Endothelial cell of umbilical vein (primary cell): ENCODE measurements at regions not wholly inside any gene's neighbourhood (a gene's known extent, or its start where the extent isn't known, plus 50 kb on each side); places are given as distances from the start of the nearest gene placed in this dataset.

Experiments used
- BruUV-seq: library from RNA; stranded (reverse); fragments of 400-500 nt; replicated peaks from 2 replicates; lab custom pipeline; 2021; lab: Mats Ljungman, UMichigan
- CTCF ChIA-PET: fragments of 300-600, 350-600 bp; sonication (Branson Sonifier 250); formaldehyde crosslinking; loops from one replicate; lab custom pipeline; 2021; ENCODE audit warnings: antibody characterized with exemption, inconsistent platforms; lab: Charles Lee
- POLR2A ChIA-PET: fragments of 300-600, 350-600 bp; sonication (Branson Sonifier 250); formaldehyde crosslinking; loops from one replicate; lab custom pipeline; 2021; ENCODE audit warnings: antibody characterized with exemption, inconsistent platforms; lab: Charles Lee
- DNase-seq: peaks from one replicate; pipeline ENCODE4 v3.0.0-alpha.2; 2011; ENCODE audit warnings: low read depth, low spot score
- FAIRE-seq: peaks from 2 replicates; lab custom pipeline; 2011; peaks lifted over from hg19 to GRCh38; lab: Jason Lieb, UNC
- H2AFZ ChIP-seq: 2 replicates; pipeline ENCODE4 v1.6.0; 2012; ENCODE audit warnings: low read depth, low read length, control low read depth, inconsistent platforms
- H3K27ac ChIP-seq: 2 replicates; pipeline ENCODE4 v1.5.1; 2011; ENCODE audit warnings: low read depth, mild to moderate bottlenecking, control low read depth, low read length, moderate library complexity; ENCODE audit not compliant: insufficient read depth
- H3K27me3 ChIP-seq, 2 experiments: 2 replicates each; pipeline versions ENCODE4 v1.6.0 to v1.6.1; 2011; ENCODE audit warnings: low read length in 2 of 2, mixed read lengths in 1 of 2; ENCODE audit not compliant: control insufficient read depth in 2 of 2, insufficient read depth in 2 of 2
- H3K36me3 ChIP-seq, 2 experiments: 2 replicates in 1 of 2; 3 replicates in 1 of 2; pipeline ENCODE4 v1.5.1; 2011; ENCODE audit warnings: low read length in 2 of 2, mild to moderate bottlenecking in 1 of 2, moderate library complexity in 1 of 2; ENCODE audit not compliant: control insufficient read depth in 2 of 2, insufficient read depth in 2 of 2; ENCODE audit errors: extremely low read depth in 1 of 2
- H3K4me1 ChIP-seq: 3 replicates; pipeline ENCODE4 v1.5.1; 2011; ENCODE audit warnings: mild to moderate bottlenecking, low read length; ENCODE audit not compliant: control insufficient read depth, insufficient read depth; ENCODE audit errors: extremely low read depth
- H3K4me2 ChIP-seq: 2 replicates; pipeline ENCODE4 v1.6.1; 2011; ENCODE audit warnings: low read length, control low read depth, mixed read lengths; ENCODE audit not compliant: insufficient read depth
- H3K4me3 ChIP-seq, 3 experiments: fragments of 200-600 bp in 1 of 3; sonication (generic), shearing (Covaris generic) in 1 of 3; replicated peaks in 1 of 3; 2 replicates each; pipeline ENCODE4 v1.5.1; 2011 to 2016; ENCODE audit warnings: control low read depth in 3 of 3, low read length in 3 of 3, mild to moderate bottlenecking in 2 of 3, inconsistent platforms in 1 of 3, low read depth in 1 of 3, moderate library complexity in 1 of 3; ENCODE audit not compliant: insufficient read depth in 1 of 3
- H3K79me2 ChIP-seq: 2 replicates; pipeline ENCODE4 v1.6.0; 2012; ENCODE audit warnings: low read length, inconsistent platforms; ENCODE audit not compliant: control insufficient read depth, insufficient read depth
- H3K9ac ChIP-seq: replicated peaks from 2 replicates; pipeline ENCODE3; 2011; ENCODE audit warnings: low read length, control low read depth; ENCODE audit not compliant: insufficient read depth; ENCODE audit errors: extremely low read depth
- H3K9me1 ChIP-seq: replicated peaks from 3 replicates; pipeline ENCODE4 v1.6.0; 2011; ENCODE audit warnings: mild to moderate bottlenecking, low read length; ENCODE audit not compliant: control insufficient read depth, insufficient read depth; ENCODE audit errors: extremely low read depth
- H3K9me3 ChIP-seq: replicated peaks from 2 replicates; pipeline ENCODE4 v1.5.1; 2012; ENCODE audit warnings: low read length, inconsistent platforms; ENCODE audit not compliant: control insufficient read depth, insufficient read depth
- H4K20me1 ChIP-seq: replicated peaks from 2 replicates; pipeline ENCODE3; 2011; ENCODE audit warnings: mild to moderate bottlenecking, low read length; ENCODE audit not compliant: control insufficient read depth, insufficient read depth; ENCODE audit errors: extremely low read depth
- EZH2 ChIP-seq: IDR thresholded peaks from 2 replicates; pipeline ENCODE4 v1.6.1; 2012; ENCODE audit warnings: borderline replicate concordance, low read depth, mild to moderate bottlenecking, moderate library complexity, low read length, inconsistent platforms; ENCODE audit not compliant: severe bottlenecking
- FOS ChIP-seq: IDR thresholded peaks from 2 replicates; pipeline ENCODE4 v1.6.1; 2011; ENCODE audit warnings: mild to moderate bottlenecking, low read length, moderate library complexity, borderline replicate concordance; ENCODE audit not compliant: insufficient read depth
- GATA2 ChIP-seq: IDR thresholded peaks from 2 replicates; pipeline ENCODE4 v1.7.0; 2011; ENCODE audit warnings: low read depth, mild to moderate bottlenecking, moderate library complexity, mixed read lengths, low read length; ENCODE audit not compliant: insufficient read length, insufficient read depth
- JUN ChIP-seq: IDR thresholded peaks from 2 replicates; pipeline ENCODE4 v1.6.1; 2011; ENCODE audit warnings: borderline replicate concordance, low read depth; ENCODE audit not compliant: insufficient read length, insufficient read depth
- MYC ChIP-seq: IDR thresholded peaks from one replicate; pipeline ENCODE4 v1.6.1; 2011; ENCODE audit warnings: mild to moderate bottlenecking, low read depth, low read length
- POLR2A ChIP-seq: IDR thresholded peaks from 2 replicates; pipeline ENCODE4 v1.6.1; 2012; ENCODE audit warnings: low read depth, mild to moderate bottlenecking, control low read depth, low read length
- POLR2AphosphoS5 ChIP-seq: IDR thresholded peaks from 2 replicates; pipeline ENCODE4 v1.6.1; 2012; ENCODE audit warnings: low read depth, mild to moderate bottlenecking, control low read depth, low read length, moderate library complexity; ENCODE audit not compliant: insufficient read depth
- dilution Hi-C: fragments of 300-500 bp; cut with MboI; formaldehyde crosslinking; loops from one replicate; pipeline ENCODE4 v1.15.0; 2019; ENCODE audit warnings: low sequenced_read_pairs; ENCODE audit not compliant: extremely low pct_ligation_motif_present
- intact Hi-C: fragments of 100-400 bp; cut with micrococcal nuclease; formaldehyde crosslinking; loops from one replicate; pipeline ENCODE4 v1.10.0; 2022
- TF ChIP-seq, protein P1 (sequence below): IDR thresholded peaks from 2 replicates; pipeline ENCODE4 v1.6.1; 2011; ENCODE audit not compliant: insufficient read depth, insufficient read length
- TF ChIP-seq, protein P2 (sequence below), 2 donors: IDR thresholded peaks; 1 replicate in 1 of 2; 2 replicates in 1 of 2; pipeline ENCODE4 v1.5.1; 2011; ENCODE audit warnings: low read length in 2 of 2, mild to moderate bottlenecking in 2 of 2, moderate library complexity in 2 of 2, control low read depth in 1 of 2, inconsistent platforms in 1 of 2, low read depth in 1 of 2; ENCODE audit not compliant: insufficient read depth in 1 of 2; ENCODE audit errors: extremely low read depth in 1 of 2

DNA sequence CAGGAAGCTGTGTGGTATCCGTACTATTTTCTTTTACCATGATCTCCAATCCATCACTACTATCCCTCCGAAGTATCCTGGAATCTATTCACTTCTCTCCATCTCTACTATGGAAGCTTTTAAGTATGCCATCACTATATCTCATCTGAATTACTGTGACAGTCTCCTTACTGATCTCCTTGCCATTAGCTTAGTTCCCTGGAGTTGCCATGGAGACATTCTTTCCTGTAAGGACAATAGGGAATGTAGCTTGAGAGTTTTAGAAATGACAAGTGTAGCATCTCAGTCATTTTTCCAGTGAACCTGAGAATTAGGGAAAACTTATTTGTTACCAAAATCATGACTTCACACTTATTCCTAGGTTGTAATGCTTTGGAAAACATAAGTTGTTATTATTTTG is 86.3 kb downstream of the HPGD start:
- dilution Hi-C loops, result no loop called here
- FAIRE-seq, result no peak
- H3K79me2 ChIP-seq, result no peaks in the 10 kb centered on the region

More for the DNA sequence above, 86.3 kb downstream of the HPGD start:
- Histone ChIP-seq H3K9me1 (no peaks in the 10 kb centered on the region), H2AFZ (no peak overlapping the region), H3K27me3 (no peaks in the 10 kb centered on the region), H3K4me1 (no peaks in the 10 kb centered on the region), H3K4me3 (no peak overlapping the region), H3K9me3 (peaks cover 2% of the 10 kb centered on the region), H3K4me2 (no peak overlapping the region), H4K20me1 (no peaks in the 10 kb centered on the region), H3K36me3 (no peaks in the 10 kb centered on the region), H3K9ac (no peak overlapping the region), H3K27ac (no peak overlapping the region)
- no TSS peak for BruUV-seq
- CTCF ChIA-PET, result no interaction called here
- no peak for TF ChIP-seq MYC
- TF ChIP-seq, protein P1, sequence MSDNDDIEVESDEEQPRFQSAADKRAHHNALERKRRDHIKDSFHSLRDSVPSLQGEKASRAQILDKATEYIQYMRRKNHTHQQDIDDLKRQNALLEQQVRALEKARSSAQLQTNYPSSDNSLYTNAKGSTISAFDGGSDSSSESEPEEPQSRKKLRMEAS, result no peak
- TF ChIP-seq POLR2AphosphoS5, result no peak
- TF ChIP-seq POLR2A, result no peak
- TF ChIP-seq FOS, result no peak
- TF ChIP-seq, protein P2, sequence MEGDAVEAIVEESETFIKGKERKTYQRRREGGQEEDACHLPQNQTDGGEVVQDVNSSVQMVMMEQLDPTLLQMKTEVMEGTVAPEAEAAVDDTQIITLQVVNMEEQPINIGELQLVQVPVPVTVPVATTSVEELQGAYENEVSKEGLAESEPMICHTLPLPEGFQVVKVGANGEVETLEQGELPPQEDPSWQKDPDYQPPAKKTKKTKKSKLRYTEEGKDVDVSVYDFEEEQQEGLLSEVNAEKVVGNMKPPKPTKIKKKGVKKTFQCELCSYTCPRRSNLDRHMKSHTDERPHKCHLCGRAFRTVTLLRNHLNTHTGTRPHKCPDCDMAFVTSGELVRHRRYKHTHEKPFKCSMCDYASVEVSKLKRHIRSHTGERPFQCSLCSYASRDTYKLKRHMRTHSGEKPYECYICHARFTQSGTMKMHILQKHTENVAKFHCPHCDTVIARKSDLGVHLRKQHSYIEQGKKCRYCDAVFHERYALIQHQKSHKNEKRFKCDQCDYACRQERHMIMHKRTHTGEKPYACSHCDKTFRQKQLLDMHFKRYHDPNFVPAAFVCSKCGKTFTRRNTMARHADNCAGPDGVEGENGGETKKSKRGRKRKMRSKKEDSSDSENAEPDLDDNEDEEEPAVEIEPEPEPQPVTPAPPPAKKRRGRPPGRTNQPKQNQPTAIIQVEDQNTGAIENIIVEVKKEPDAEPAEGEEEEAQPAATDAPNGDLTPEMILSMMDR (IDR thresholded peaks at IDR 0.05; ENCODE audit: extremely low read depth in 1 of 2, insufficient read depth in 1 of 2, low read depth in 1 of 2, low read length in 2 of 2), result no peak
- no peak for TF ChIP-seq EZH2
- no peak for TF ChIP-seq GATA2
- no peak for TF ChIP-seq JUN
- no peak for DNase-seq
- POLR2A ChIA-PET, result no interaction called here
- intact Hi-C loops, result no loop called here
